Mammary epithelial cell (primary cell): ENCODE measurements at regions not wholly inside any gene's neighbourhood (a gene's known extent, or its start where the extent isn't known, plus 50 kb on each side); places are given as distances from the start of the nearest gene placed in this dataset.

Experiments
- CTCF ChIP-seq, 2 donors: IDR thresholded peaks in 1 of 2; conservative IDR thresholded peaks in 1 of 2; 2 replicates each; pipeline ENCODE4 v1.5.1; 2011 to 2012; ENCODE audit warnings: inconsistent platforms in 2 of 2, low read length in 2 of 2, mild to moderate bottlenecking in 2 of 2, control low read depth in 1 of 2, low read depth in 1 of 2; ENCODE audit not compliant: insufficient read depth in 1 of 2; ENCODE audit errors: extremely low read depth in 1 of 2
- EZH2 ChIP-seq: IDR thresholded peaks from 2 replicates; pipeline ENCODE4 v1.6.1; 2012; ENCODE audit warnings: low read length, inconsistent platforms, borderline replicate concordance

GRCh38 chr14:61150851-61151250, 130.3 kb downstream of the TMEM30B start:
- TF ChIP-seq CTCF (conservative IDR thresholded peaks at IDR 0.05 in 1 of 2, IDR thresholded peaks at IDR 0.05 in 1 of 2; ENCODE audit: extremely low read depth in 1 of 2, insufficient read depth in 1 of 2, low read depth in 1 of 2, low read length in 2 of 2) (no peak), EZH2 (no peak)
